ENCODE measurements at regions not wholly inside any gene's neighbourhood (a gene's known extent, or its start where the extent isn't known, plus 50 kb on each side); places are given as distances from the start of the nearest gene placed in this dataset.

GRCh38 chr20:7520361-7520760 lies 419.9 kb downstream of the HAO1 start:
- no peak for TF ChIP-seq POLR2A (IDR thresholded peaks at IDR 0.05)
- TF ChIP-seq, protein P1, sequence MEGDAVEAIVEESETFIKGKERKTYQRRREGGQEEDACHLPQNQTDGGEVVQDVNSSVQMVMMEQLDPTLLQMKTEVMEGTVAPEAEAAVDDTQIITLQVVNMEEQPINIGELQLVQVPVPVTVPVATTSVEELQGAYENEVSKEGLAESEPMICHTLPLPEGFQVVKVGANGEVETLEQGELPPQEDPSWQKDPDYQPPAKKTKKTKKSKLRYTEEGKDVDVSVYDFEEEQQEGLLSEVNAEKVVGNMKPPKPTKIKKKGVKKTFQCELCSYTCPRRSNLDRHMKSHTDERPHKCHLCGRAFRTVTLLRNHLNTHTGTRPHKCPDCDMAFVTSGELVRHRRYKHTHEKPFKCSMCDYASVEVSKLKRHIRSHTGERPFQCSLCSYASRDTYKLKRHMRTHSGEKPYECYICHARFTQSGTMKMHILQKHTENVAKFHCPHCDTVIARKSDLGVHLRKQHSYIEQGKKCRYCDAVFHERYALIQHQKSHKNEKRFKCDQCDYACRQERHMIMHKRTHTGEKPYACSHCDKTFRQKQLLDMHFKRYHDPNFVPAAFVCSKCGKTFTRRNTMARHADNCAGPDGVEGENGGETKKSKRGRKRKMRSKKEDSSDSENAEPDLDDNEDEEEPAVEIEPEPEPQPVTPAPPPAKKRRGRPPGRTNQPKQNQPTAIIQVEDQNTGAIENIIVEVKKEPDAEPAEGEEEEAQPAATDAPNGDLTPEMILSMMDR (IDR thresholded peaks at IDR 0.05): no peak
